DND-41 (cell line): ENCODE measurements at regions not wholly inside any gene's neighbourhood (a gene's known extent, or its start where the extent isn't known, plus 50 kb on each side); places are given as distances from the start of the nearest gene placed in this dataset.

ENCODE experiments used
- ATAC-seq: fragments of 200-7000 bp; cut with Tn5 transposase; 3 replicates; pipeline ENCODE4 v1.9.1; 2021; ENCODE audit warnings: low read depth; ENCODE audit not compliant: insufficient read depth
- DNase-seq: peaks from one replicate; pipeline ENCODE4 v3.0.0-alpha.2; 2020
- H2AFZ ChIP-seq: 2 replicates; pipeline ENCODE4 v1.6.0; 2012; ENCODE audit warnings: low read depth, low read length
- H3K27ac ChIP-seq: 2 replicates; pipeline ENCODE4 v1.5.1; 2012; ENCODE audit warnings: low read length, inconsistent platforms
- H3K27me3 ChIP-seq: fragments of 200-600 bp; sonication (generic); 2 replicates; pipeline ENCODE4 v1.6.0; 2012; ENCODE audit warnings: low read length, mild to moderate bottlenecking, inconsistent platforms; ENCODE audit not compliant: insufficient read depth, poor library complexity
- H3K36me3 ChIP-seq: 2 replicates; pipeline ENCODE4 v1.5.1; 2012; ENCODE audit warnings: low read length, inconsistent platforms; ENCODE audit not compliant: insufficient read depth
- H3K4me1 ChIP-seq: 2 replicates; pipeline ENCODE4 v1.5.1; 2012; ENCODE audit warnings: mild to moderate bottlenecking, low read length; ENCODE audit not compliant: insufficient read depth
- H3K4me2 ChIP-seq: 2 replicates; pipeline ENCODE4 v1.6.0; 2012; ENCODE audit warnings: mild to moderate bottlenecking, moderate library complexity, low read length, inconsistent platforms; ENCODE audit not compliant: insufficient read depth
- H3K4me3 ChIP-seq, 2 experiments: fragments of 200-600 bp in 1 of 2; shearing (Covaris generic) in 1 of 2; 2 replicates each; pipeline ENCODE4 v1.5.1; 2012 to 2016; ENCODE audit warnings: inconsistent platforms in 2 of 2, low read length in 2 of 2, mild to moderate bottlenecking in 2 of 2, low read depth in 1 of 2, moderate library complexity in 1 of 2
- H3K79me2 ChIP-seq: 2 replicates; pipeline ENCODE4 v1.6.0; 2012; ENCODE audit warnings: low read length, inconsistent platforms; ENCODE audit not compliant: insufficient read depth
- H3K9ac ChIP-seq: 2 replicates; pipeline ENCODE4 v1.6.0; 2012; ENCODE audit warnings: low read depth, mild to moderate bottlenecking, inconsistent platforms, low read length, moderate library complexity
- H3K9me3 ChIP-seq: 2 replicates; pipeline ENCODE4 v1.5.1; 2012; ENCODE audit warnings: low read length, moderate library complexity, mild to moderate bottlenecking, inconsistent platforms; ENCODE audit not compliant: insufficient read depth, severe bottlenecking
- H4K20me1 ChIP-seq: 2 replicates; pipeline ENCODE4 v1.6.0; 2012; ENCODE audit warnings: low read length; ENCODE audit not compliant: insufficient read depth
- CTCF ChIP-seq: IDR thresholded peaks from 2 replicates; pipeline ENCODE4 v1.5.1; 2012; ENCODE audit warnings: borderline replicate concordance, low read length, moderate library complexity, mild to moderate bottlenecking; ENCODE audit not compliant: poor library complexity, severe bottlenecking; ENCODE audit errors: extremely low read depth
- EZH2 ChIP-seq: IDR thresholded peaks from 3 replicates; pipeline ENCODE4 v1.6.1; 2012; ENCODE audit warnings: borderline replicate concordance, low read depth, mild to moderate bottlenecking, moderate library complexity, low read length, inconsistent platforms; ENCODE audit not compliant: severe bottlenecking

DNA sequence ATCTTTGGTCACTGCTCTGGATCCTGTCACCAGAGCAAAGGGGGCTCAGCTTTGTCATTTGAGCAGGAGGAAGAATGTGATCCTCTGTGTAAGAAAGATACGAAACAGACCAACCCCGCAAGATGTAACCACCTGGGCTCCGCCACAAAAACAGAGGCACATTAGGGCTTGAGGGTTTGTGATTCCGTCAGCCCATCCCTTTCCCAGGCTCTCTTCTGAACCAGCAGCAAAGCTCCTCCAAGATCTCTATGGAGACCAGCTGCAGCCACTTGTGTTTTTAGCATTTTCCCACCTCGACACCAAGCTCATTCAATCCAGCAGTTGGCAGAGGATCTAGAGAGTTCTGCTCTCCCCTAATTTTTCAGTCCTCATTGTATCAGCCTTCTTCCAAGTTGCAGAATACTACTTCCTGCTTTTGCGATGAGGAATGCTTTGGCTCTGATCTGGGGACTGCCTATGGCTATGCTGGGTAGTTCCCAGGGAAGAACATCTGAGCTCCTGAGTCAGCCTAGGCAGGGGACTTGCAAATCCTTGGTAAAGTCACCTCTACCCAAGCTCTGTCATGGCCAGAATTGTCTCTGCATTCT lies 139.6 kb upstream of the RAB12 start:
- TF ChIP-seq CTCF = no peak
- TF ChIP-seq EZH2 = no peak
- H3K4me2 ChIP-seq = no peak overlapping the region
- no peaks in the 10 kb centered on the region for H3K27me3 ChIP-seq
- no peak overlapping the region for H3K4me3 ChIP-seq
- no peaks in the 10 kb centered on the region for H3K79me2 ChIP-seq
- no peak overlapping the region for H3K27ac ChIP-seq
- H3K4me1 ChIP-seq = no peaks in the 10 kb centered on the region
- DNase-seq = no peak
- H4K20me1 ChIP-seq = no peaks in the 10 kb centered on the region
- no peaks in the 10 kb centered on the region for H3K9me3 ChIP-seq
- H2AFZ ChIP-seq = no peak overlapping the region
- H3K9ac ChIP-seq = no peak overlapping the region
- no peak for ATAC-seq
- no peaks in the 10 kb centered on the region for H3K36me3 ChIP-seq

DNA sequence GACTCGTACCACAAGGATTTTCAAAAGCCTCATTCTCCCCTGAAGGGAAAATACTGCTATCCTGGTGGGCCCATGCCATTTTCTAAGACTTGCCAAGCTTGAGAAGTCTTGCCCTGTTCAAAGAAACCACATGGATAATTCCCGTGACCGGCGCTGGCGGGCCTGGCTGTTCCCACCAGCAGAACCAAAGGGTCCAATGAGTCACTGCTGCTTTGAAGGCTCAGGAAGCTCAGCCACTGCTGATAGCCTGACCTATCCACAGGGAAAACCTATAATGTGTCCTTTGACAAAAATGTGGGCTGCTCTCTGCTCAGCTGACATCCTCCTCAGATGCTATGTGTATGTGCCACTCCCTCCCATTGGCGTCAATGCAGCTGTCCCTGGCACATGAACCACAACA lies 137.9 kb upstream of the RAB12 start:
- H3K36me3 ChIP-seq = no peaks in the 10 kb centered on the region
- H2AFZ ChIP-seq = no peak overlapping the region
- TF ChIP-seq EZH2 (no peak), CTCF (no peak)
- H3K4me1 ChIP-seq = no peaks in the 10 kb centered on the region
- H4K20me1 ChIP-seq = no peaks in the 10 kb centered on the region
- no peak for ATAC-seq
- no peaks in the 10 kb centered on the region for H3K79me2 ChIP-seq
- no peak overlapping the region for H3K9ac ChIP-seq
- H3K4me2 ChIP-seq = no peak overlapping the region
- H3K4me3 ChIP-seq = no peak overlapping the region
- H3K27ac ChIP-seq = no peak overlapping the region
- H3K27me3 ChIP-seq = no peaks in the 10 kb centered on the region
- DNase-seq = no peak
- no peaks in the 10 kb centered on the region for H3K9me3 ChIP-seq

GRCh38 chr18:8474661-8475060 lies 134.6 kb upstream of the RAB12 start:
- H3K36me3 ChIP-seq = no peaks in the 10 kb centered on the region
- DNase-seq (no peak), ATAC-seq (no peak)
- H3K9me3 ChIP-seq = no peaks in the 10 kb centered on the region
- H3K27ac ChIP-seq = no peak overlapping the region
- H3K4me2 ChIP-seq = no peak overlapping the region
- TF ChIP-seq CTCF = no peak
- TF ChIP-seq EZH2 = no peak
- H2AFZ ChIP-seq = no peak overlapping the region
- no peak overlapping the region for H3K4me3 ChIP-seq
- no peaks in the 10 kb centered on the region for H3K79me2 ChIP-seq
- no peaks in the 10 kb centered on the region for H3K4me1 ChIP-seq
- no peaks in the 10 kb centered on the region for H3K27me3 ChIP-seq
- no peaks in the 10 kb centered on the region for H4K20me1 ChIP-seq
- no peak overlapping the region for H3K9ac ChIP-seq

DNA sequence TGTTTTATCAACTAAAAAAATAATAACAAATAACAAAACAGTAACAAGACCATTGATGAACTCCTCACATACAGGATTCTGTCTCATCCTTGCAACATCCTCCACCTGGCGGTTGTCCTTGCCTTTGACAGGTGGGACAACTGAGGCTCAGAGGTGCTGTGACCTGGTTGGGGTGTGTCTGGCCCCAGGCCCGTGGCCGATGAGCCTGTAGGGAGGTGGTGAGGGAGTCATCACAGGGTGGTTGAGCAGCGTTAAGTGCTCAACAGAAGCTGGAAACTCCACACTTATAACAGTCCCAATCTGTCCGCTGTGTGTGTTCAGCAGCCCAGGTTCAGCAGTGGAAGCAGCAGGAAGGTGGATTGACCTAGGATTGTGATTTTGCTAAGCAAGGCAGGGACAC lies 131.6 kb upstream of the RAB12 start:
- no peaks in the 10 kb centered on the region for H3K4me1 ChIP-seq
- H3K4me3 ChIP-seq = no peak overlapping the region
- H3K36me3 ChIP-seq = no peaks in the 10 kb centered on the region
- no peaks in the 10 kb centered on the region for H4K20me1 ChIP-seq
- H2AFZ ChIP-seq = no peak overlapping the region
- H3K9me3 ChIP-seq = no peaks in the 10 kb centered on the region
- H3K9ac ChIP-seq = no peak overlapping the region
- H3K4me2 ChIP-seq = no peak overlapping the region
- H3K79me2 ChIP-seq = no peaks in the 10 kb centered on the region
- no peaks in the 10 kb centered on the region for H3K27me3 ChIP-seq
- no peak for ATAC-seq
- no peak overlapping the region for H3K27ac ChIP-seq
- no peak for DNase-seq
- TF ChIP-seq CTCF (no peak), EZH2 (no peak)
